GM10266 (cell line): ENCODE measurements at regions not wholly inside any gene's neighbourhood (a gene's known extent, or its start where the extent isn't known, plus 50 kb on each side); places are given as distances from the start of the nearest gene placed in this dataset.

Source experiments
- DNase-seq: peaks from one replicate; pipeline ENCODE4 v3.0.0; 2012; ENCODE audit errors: extremely low spot score
- TF ChIP-seq, protein P1 (sequence below): IDR thresholded peaks from 2 replicates; pipeline ENCODE4 v1.5.1; 2012; ENCODE audit warnings: mild to moderate bottlenecking, low read depth; ENCODE audit not compliant: control insufficient read depth, insufficient read depth; ENCODE audit errors: missing control alignments

DNA sequence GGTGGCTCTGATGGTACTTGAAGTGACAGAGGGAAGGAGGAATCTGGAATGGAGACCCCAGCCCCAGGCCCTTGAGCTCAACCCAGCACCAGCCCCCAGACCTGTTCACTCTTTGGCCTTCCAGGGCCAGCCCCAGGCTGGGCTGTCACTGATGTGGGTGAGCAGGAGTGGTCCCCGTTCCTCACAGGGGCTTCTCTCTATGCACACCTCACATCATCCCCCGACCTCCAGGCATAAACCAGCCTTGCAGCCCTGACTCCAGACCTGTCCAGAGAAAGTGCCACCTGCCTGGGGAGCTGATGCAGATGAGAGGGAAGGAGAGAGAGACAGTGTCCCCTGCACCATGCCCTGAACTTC is 182.6 kb upstream of the SDK2 start:
- DNase-seq: no peak
- TF ChIP-seq, protein P1, sequence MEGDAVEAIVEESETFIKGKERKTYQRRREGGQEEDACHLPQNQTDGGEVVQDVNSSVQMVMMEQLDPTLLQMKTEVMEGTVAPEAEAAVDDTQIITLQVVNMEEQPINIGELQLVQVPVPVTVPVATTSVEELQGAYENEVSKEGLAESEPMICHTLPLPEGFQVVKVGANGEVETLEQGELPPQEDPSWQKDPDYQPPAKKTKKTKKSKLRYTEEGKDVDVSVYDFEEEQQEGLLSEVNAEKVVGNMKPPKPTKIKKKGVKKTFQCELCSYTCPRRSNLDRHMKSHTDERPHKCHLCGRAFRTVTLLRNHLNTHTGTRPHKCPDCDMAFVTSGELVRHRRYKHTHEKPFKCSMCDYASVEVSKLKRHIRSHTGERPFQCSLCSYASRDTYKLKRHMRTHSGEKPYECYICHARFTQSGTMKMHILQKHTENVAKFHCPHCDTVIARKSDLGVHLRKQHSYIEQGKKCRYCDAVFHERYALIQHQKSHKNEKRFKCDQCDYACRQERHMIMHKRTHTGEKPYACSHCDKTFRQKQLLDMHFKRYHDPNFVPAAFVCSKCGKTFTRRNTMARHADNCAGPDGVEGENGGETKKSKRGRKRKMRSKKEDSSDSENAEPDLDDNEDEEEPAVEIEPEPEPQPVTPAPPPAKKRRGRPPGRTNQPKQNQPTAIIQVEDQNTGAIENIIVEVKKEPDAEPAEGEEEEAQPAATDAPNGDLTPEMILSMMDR: no peak

DNA sequence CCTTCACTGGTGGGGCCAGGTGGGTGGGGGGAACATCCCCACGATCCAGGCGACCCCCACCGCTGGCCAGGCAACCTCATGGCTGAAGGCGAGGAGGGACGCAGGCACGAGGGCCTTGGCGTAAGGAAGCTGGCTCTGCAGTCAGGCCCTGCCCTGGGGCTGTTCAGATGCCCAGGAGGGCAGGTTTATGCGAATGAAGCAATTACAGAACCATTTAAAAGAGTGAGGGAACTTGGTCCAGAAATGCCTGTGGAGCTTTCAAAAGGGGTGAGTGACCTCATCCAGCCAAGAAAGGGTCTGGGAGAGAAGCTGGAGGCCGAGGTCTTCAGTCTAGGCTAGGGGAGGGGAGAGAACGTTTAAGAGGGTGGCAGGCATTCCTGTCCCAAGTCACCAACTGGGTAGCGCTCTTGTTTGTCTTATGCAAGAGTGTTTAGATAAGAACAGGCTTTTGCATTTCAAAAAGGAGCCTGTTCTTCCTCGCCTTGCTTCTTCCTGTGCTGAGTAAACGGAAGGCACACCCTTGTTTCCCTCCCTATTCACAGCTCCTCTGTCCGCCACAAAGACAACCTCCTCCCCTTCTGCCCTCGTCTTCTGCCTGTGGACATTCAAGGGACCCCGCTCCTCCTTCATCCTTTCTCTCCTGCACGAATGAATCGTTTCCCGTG is 183.5 kb upstream of the SDK2 start:
- TF ChIP-seq, protein P1: no peak
- no peak for DNase-seq

DNA sequence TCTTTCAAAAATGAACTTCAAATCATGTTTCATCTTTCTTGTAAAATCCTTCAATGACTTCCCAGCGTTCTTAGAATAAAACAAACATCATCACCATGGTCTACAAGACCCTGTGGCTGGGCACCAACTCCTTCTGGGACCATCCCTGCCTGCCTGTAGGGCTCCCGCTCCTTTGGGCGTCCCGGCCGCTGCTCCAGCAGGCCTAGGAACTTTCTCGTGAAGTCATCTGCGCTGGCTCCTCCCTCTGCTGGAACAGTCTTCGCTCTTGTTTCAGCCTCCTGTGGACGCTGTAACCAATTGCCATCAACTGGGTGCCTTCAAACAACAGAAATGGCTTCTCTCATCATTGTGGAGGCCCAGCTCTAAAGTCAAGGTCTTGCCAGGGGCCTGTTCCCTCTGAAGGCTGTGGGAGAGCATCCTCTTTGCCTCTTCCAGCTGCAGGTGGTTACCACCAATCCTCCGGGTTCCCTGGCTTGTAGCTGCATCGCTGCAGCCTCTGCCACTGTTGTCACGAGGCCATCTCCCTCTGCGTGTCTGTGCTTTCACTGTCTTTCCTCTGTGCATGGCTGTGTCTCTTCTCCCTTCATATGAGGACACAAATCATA is 185.5 kb upstream of the SDK2 start:
- no peak for DNase-seq
- TF ChIP-seq, protein P1: no peak

DNA sequence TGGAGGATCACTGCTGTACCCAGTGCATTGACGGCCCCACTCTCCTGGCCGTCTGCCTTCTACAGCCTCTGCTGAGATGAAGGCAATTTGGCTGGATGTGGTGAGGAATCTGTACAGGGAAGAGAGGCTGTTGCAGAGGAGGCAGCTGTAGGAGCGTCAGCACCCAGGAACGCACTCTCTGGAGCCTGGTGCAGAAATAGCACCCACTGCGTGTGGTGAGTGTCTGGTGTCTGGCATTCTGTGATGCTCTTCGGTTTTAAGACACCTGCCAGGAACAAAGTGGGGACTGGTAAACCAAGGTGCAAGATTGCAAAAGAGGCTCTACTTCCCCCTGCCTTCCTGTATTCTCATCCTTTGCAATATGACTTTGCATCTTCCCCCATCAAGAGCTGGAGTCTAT is 187.5 kb upstream of the SDK2 start:
- TF ChIP-seq, protein P1: no peak

DNA sequence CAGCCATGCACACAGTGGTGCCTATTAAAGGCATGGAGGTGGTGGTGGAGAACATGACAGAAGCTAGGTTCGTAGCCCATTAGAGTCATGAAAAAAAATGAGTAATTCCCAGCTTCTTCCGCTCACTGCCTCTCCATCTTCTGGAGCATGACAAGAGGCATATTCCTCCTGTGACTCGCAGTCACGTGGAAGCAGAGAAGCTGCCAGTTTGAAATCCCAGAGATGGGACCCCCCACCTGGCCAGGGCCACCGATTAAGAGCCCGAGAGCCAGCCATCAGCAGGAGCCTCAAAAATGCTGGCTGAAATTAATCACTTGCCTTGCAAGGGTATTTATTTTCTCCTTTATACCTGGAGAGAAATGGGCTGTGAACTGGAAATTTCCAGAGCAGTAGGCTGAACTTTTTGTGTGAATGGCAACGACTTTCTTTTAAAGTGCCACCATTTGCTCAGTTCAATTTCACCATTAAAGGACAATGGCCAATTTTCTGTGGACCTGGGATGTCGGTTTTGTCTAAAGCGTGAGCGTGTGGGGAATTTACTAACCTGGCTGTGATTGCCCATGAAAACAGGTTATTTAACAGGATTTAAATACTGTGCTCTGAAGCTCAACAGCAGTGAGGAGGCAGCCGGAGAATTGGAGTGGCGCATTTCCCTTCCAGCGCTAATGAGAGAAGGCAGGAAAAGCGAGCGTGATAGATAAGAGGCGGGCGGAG is 189.7 kb upstream of the SDK2 start:
- no peak for DNase-seq

More for the DNA sequence above, 187.5 kb upstream of the SDK2 start:
- DNase-seq: no peak

DNA sequence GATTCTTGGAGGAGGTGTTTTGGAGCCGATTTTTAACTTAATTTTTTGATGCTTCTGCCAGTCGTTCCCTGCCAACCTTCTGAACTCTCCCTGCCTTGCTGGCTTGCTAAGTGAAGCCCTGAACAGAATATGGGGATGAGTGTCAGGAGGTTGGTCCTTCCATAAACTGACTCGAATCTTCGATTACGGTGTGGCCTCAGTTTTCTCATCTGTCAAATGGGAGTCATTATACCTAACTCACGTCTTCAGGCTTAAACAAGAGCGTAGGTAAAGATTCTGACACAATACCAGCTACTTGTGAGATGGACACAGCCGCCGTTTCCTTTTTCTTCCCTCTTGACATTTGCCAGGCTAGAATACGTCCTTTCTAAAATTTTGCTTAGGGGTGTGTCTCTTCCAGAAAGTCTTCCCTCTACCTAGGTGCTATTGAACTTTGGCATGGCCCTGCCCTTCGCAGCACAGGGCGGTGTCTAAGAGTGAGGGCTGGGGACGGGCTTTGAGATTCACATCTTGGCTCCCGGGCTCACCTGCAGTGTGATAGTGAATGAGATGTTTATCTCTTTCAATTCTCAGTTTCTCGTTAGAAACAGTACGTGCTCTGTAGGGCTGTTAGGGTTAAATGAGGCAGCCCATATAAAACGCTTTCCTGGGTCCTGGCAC is 190.6 kb upstream of the SDK2 start:
- DNase-seq: no peak
- TF ChIP-seq, protein P1: no peak

More for the DNA sequence above, 189.7 kb upstream of the SDK2 start:
- TF ChIP-seq, protein P1: no peak

DNA sequence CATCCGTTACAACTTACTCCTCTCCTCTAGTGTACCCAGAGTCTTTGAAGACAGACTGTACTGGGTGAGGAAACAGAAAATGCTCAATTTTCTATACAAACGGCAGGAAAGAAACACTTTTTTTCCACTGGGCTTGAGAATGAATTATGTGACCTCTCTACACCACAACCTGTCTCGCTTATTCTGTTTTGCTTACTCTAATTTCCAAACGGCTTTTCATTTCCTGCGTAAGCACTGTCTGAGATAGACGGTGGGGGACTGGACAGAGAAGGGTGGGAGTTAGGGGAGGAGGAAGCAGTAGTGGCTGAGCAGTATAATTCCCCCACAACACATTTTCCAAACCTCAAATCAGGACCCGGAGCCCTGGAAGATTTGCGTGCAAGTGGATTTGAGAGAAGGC is 191.4 kb upstream of the SDK2 start:
- no peak for DNase-seq
- TF ChIP-seq, protein P1: no peak
